ENCODE measurements at regions not wholly inside any gene's neighbourhood (a gene's known extent, or its start where the extent isn't known, plus 50 kb on each side); places are given as distances from the start of the nearest gene placed in this dataset.

DNA sequence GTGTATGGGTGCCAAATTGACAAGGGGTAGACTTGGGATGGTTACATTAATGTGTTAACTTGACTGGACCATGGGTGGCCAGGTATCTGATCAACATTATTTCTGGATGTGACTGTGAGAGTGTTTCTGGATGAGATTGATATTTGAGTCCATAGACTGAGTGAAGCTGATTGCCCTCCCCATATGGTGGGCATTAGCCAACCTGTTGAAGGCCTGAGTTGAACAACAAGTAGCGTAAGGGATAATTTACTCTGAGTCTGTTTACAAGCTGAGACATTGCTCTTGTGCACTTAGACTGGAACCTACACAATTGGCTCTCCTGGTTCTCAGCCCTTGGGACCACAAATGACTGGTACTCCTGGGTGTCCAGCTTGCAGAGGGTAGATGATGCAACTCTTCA is 240.1 kb downstream of the ASXL3 start:
- intact Hi-C loops (cut with micrococcal nuclease) = no loop called here
- BruUV-seq (replicated peaks) = no TSS peak

DNA sequence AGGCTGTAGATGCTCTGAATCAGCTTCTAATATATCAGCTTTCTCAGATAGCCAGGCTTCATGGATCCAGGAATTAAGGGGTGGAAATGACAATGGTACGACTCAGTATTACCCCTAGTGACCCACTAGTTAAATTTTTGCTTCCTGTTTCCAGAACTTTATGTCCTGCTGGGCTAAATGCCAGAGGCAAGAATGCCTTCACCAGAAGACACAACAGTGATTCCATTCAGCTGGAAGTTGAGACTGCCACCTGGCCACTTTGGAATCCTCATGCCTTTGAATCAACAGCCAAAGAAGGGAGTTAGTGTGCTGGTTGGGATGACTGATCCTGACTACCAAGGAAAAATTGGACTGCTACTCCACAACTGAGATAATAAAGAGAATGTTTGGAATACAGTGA is 239.1 kb downstream of the ASXL3 start:
- Histone ChIP-seq H3K4me2 (ENCODE audit: insufficient read depth, low read length) (no peak overlapping the region), H2AFZ (ENCODE audit: low read depth, low read length) (no peak overlapping the region), H3K4me1 (ENCODE audit: control insufficient read depth, extremely low read depth, insufficient read depth, low read length) (no peaks in the 10 kb centered on the region), H3K79me2 (ENCODE audit: control insufficient read depth, insufficient read depth, low read length) (no peaks in the 10 kb centered on the region), H3K27me3 (ENCODE audit: control insufficient read depth in 2 of 2, insufficient read depth in 2 of 2, low read length in 2 of 2) (no peaks in the 10 kb centered on the region), H3K27ac (ENCODE audit: insufficient read depth, low read depth, low read length) (no peak overlapping the region), H3K36me3 (ENCODE audit: control insufficient read depth in 2 of 2, extremely low read depth in 1 of 2, insufficient read depth in 2 of 2, low read length in 2 of 2) (no peaks in the 10 kb centered on the region), H3K9me3 (replicated peaks; ENCODE audit: control insufficient read depth, insufficient read depth, low read length) (no peaks in the 10 kb centered on the region), H3K4me3 (replicated peaks in 1 of 3; ENCODE audit: insufficient read depth in 1 of 3, low read depth in 1 of 3, low read length in 3 of 3) (no peak overlapping the region), H3K9ac (replicated peaks; ENCODE audit: extremely low read depth, insufficient read depth, low read length) (no peak overlapping the region), H4K20me1 (replicated peaks; ENCODE audit: control insufficient read depth, extremely low read depth, insufficient read depth, low read length) (no peaks in the 10 kb centered on the region), H3K9me1 (replicated peaks; ENCODE audit: control insufficient read depth, extremely low read depth, insufficient read depth, low read length) (no peaks in the 10 kb centered on the region)
- DNase-seq (ENCODE audit: low read depth, low spot score) = no peak
- TF ChIP-seq, protein P1, sequence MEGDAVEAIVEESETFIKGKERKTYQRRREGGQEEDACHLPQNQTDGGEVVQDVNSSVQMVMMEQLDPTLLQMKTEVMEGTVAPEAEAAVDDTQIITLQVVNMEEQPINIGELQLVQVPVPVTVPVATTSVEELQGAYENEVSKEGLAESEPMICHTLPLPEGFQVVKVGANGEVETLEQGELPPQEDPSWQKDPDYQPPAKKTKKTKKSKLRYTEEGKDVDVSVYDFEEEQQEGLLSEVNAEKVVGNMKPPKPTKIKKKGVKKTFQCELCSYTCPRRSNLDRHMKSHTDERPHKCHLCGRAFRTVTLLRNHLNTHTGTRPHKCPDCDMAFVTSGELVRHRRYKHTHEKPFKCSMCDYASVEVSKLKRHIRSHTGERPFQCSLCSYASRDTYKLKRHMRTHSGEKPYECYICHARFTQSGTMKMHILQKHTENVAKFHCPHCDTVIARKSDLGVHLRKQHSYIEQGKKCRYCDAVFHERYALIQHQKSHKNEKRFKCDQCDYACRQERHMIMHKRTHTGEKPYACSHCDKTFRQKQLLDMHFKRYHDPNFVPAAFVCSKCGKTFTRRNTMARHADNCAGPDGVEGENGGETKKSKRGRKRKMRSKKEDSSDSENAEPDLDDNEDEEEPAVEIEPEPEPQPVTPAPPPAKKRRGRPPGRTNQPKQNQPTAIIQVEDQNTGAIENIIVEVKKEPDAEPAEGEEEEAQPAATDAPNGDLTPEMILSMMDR (IDR thresholded peaks at IDR 0.05; ENCODE audit: extremely low read depth in 1 of 2, insufficient read depth in 1 of 2, low read depth in 1 of 2, low read length in 2 of 2) = no peak
- TF ChIP-seq POLR2AphosphoS5 (IDR thresholded peaks at IDR 0.05; ENCODE audit: insufficient read depth, low read depth, low read length) = no peak
- TF ChIP-seq, protein P2, sequence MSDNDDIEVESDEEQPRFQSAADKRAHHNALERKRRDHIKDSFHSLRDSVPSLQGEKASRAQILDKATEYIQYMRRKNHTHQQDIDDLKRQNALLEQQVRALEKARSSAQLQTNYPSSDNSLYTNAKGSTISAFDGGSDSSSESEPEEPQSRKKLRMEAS (IDR thresholded peaks at IDR 0.05; ENCODE audit: insufficient read depth, insufficient read length) = no peak
- no peak for TF ChIP-seq POLR2A (IDR thresholded peaks at IDR 0.05; ENCODE audit: low read depth, low read length)
- no peak for TF ChIP-seq EZH2 (IDR thresholded peaks at IDR 0.05; ENCODE audit: borderline replicate concordance, low read depth, low read length, severe bottlenecking)
- no peak for TF ChIP-seq FOS (IDR thresholded peaks at IDR 0.05; ENCODE audit: borderline replicate concordance, insufficient read depth, low read length)
- TF ChIP-seq MYC (IDR thresholded peaks at IDR 0.05; ENCODE audit: low read depth, low read length) = no peak
- no peak for TF ChIP-seq JUN (IDR thresholded peaks at IDR 0.05; ENCODE audit: borderline replicate concordance, insufficient read depth, insufficient read length, low read depth)
- no peak for TF ChIP-seq GATA2 (IDR thresholded peaks at IDR 0.05; ENCODE audit: insufficient read depth, insufficient read length, low read depth, low read length)
- POLR2A ChIA-PET = no interaction called here
- intact Hi-C loops (cut with micrococcal nuclease) = no loop called here
- no TSS peak for BruUV-seq (replicated peaks)
- CTCF ChIA-PET = no interaction called here
- no peak for FAIRE-seq
- dilution Hi-C loops (cut with MboI; ENCODE audit: extremely low pct_ligation_motif_present, low sequenced_read_pairs) = no loop called here

More for the DNA sequence above, 240.1 kb downstream of the ASXL3 start:
- no peaks in the 10 kb centered on the region for H3K36me3 ChIP-seq (ENCODE audit: control insufficient read depth in 2 of 2, extremely low read depth in 1 of 2, insufficient read depth in 2 of 2, low read length in 2 of 2)
- H3K4me3 ChIP-seq (replicated peaks in 1 of 3; ENCODE audit: insufficient read depth in 1 of 3, low read depth in 1 of 3, low read length in 3 of 3) = no peak overlapping the region
- no peak overlapping the region for H3K27ac ChIP-seq (ENCODE audit: insufficient read depth, low read depth, low read length)
- H4K20me1 ChIP-seq (replicated peaks; ENCODE audit: control insufficient read depth, extremely low read depth, insufficient read depth, low read length) = no peaks in the 10 kb centered on the region
- H3K27me3 ChIP-seq (ENCODE audit: control insufficient read depth in 2 of 2, insufficient read depth in 2 of 2, low read length in 2 of 2) = no peaks in the 10 kb centered on the region
- no peak overlapping the region for H3K4me2 ChIP-seq (ENCODE audit: insufficient read depth, low read length)
- FAIRE-seq (no peak), DNase-seq (ENCODE audit: low read depth, low spot score) (no peak)
- ChIA-PET POLR2A (no interaction called here), CTCF (no interaction called here)
- no peaks in the 10 kb centered on the region for H3K9me1 ChIP-seq (replicated peaks; ENCODE audit: control insufficient read depth, extremely low read depth, insufficient read depth, low read length)
- dilution Hi-C loops (cut with MboI; ENCODE audit: extremely low pct_ligation_motif_present, low sequenced_read_pairs) = no loop called here
- TF ChIP-seq EZH2 (IDR thresholded peaks at IDR 0.05; ENCODE audit: borderline replicate concordance, low read depth, low read length, severe bottlenecking) = no peak
- TF ChIP-seq POLR2A (IDR thresholded peaks at IDR 0.05; ENCODE audit: low read depth, low read length) = no peak
- no peak for TF ChIP-seq JUN (IDR thresholded peaks at IDR 0.05; ENCODE audit: borderline replicate concordance, insufficient read depth, insufficient read length, low read depth)
- TF ChIP-seq FOS (IDR thresholded peaks at IDR 0.05; ENCODE audit: borderline replicate concordance, insufficient read depth, low read length) = no peak
- no peak for TF ChIP-seq MYC (IDR thresholded peaks at IDR 0.05; ENCODE audit: low read depth, low read length)
- TF ChIP-seq, protein P2 (IDR thresholded peaks at IDR 0.05; ENCODE audit: insufficient read depth, insufficient read length) = no peak
- TF ChIP-seq, protein P1 (IDR thresholded peaks at IDR 0.05; ENCODE audit: extremely low read depth in 1 of 2, insufficient read depth in 1 of 2, low read depth in 1 of 2, low read length in 2 of 2) = no peak
- H3K9ac ChIP-seq (replicated peaks; ENCODE audit: extremely low read depth, insufficient read depth, low read length) = no peak overlapping the region
- H3K79me2 ChIP-seq (ENCODE audit: control insufficient read depth, insufficient read depth, low read length) = no peaks in the 10 kb centered on the region
- H2AFZ ChIP-seq (ENCODE audit: low read depth, low read length) = no peak overlapping the region
- no peaks in the 10 kb centered on the region for H3K4me1 ChIP-seq (ENCODE audit: control insufficient read depth, extremely low read depth, insufficient read depth, low read length)
- no peaks in the 10 kb centered on the region for H3K9me3 ChIP-seq (replicated peaks; ENCODE audit: control insufficient read depth, insufficient read depth, low read length)

Data from endothelial cell of umbilical vein (primary cell).